ENCODE measurements at regions not wholly inside any gene's neighbourhood (a gene's known extent, or its start where the extent isn't known, plus 50 kb on each side); places are given as distances from the start of the nearest gene placed in this dataset.
A peak's percentile ranks its signal among the peaks of the same experiment; 100 is the strongest.

DNA sequence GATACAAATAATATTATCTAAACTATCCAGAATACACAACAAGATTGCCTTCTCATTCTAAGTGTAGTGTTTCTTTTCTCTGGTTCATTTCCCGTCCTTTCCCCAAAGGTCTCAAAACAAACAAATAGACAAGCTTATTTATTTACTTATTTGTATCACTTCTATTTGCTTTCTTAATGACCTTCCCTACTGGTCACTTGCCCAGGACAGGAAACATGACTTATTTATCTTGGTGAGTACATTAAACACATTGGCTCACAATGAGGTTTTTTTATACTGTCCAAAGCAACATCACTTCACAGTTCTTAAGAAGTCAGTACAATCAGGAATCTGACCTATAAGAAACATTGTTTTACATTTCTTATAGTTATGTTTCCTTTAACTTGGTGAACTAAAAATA is 123.3 kb upstream of the KYNU start:
- DNase-seq (ENCODE audit: low read depth in 1 of 2, low spot score in 1 of 2) (peak in 1 of 2 experiments; percentile 78), ATAC-seq (peak in 1 of 2 experiments; percentile 81; a peak in 3 of 6 replicates), FAIRE-seq (no peak)
- WGBS (ENCODE audit: missing lambda C conversion rate), result 9% methylated on average over 1 of the region's 1 CpG
- TF ChIP-seq EHF (CRISPR knock-in tag; IDR thresholded peaks at IDR 0.05) (no peak), GATA3 (IDR thresholded peaks at IDR 0.05; ENCODE audit: borderline replicate concordance) (peak; percentile 76), FOSL2 (IDR thresholded peaks at IDR 0.05) (no peak), FOSL2 (CRISPR knock-in tag; IDR thresholded peaks at IDR 0.05) (peak; percentile 58)
- TF ChIP-seq, protein P1, sequence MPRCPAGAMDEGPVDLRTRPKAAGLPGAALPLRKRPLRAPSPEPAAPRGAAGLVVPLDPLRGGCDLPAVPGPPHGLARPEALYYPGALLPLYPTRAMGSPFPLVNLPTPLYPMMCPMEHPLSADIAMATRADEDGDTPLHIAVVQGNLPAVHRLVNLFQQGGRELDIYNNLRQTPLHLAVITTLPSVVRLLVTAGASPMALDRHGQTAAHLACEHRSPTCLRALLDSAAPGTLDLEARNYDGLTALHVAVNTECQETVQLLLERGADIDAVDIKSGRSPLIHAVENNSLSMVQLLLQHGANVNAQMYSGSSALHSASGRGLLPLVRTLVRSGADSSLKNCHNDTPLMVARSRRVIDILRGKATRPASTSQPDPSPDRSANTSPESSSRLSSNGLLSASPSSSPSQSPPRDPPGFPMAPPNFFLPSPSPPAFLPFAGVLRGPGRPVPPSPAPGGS (IDR thresholded peaks at IDR 0.05), result 0 out of 3 replicates have a peak, but pooled peaks have one; percentile 26
- TF ChIP-seq, protein P2, sequence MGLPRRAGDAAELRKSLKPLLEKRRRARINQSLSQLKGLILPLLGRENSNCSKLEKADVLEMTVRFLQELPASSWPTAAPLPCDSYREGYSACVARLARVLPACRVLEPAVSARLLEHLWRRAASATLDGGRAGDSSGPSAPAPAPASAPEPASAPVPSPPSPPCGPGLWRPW (IDR thresholded peaks at IDR 0.05), result no peak
- peaks cover 3% of the 10 kb centered on the region; the same call in 1 of the 3 replicates for H3K9me3 ChIP-seq
- peak overlapping the region; percentile 32 for H3K4me2 ChIP-seq
- H3K27ac ChIP-seq, result peak overlapping the region in 1 of 2 experiments; percentile 44; a peak in 2 of 6 replicates
- H3K4me3 ChIP-seq, result no peak overlapping the region
- ChIA-PET CTCF (no interaction called here), POLR2A (no interaction called here)
- peaks cover 65% of the 10 kb centered on the region for H3K4me1 ChIP-seq

DNA sequence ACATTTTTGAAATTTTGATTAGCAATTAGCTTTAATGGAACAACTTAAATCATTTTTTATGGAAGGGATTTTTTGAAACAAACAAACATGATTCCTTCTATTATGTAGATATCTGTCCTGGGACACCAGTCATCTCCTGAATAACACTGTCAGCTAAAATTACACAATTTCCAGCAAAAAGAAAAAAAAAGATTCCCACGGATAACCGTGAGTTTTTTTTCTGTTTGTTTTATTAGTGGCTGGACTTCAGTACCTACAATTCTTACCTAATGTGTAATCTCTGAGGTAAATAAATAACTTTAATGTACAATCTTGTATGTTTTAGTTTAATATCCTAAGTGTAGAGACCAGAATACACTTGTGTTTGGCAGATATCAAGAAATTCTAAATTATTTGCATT is 126.6 kb upstream of the KYNU start:
- H3K4me1 ChIP-seq, result peaks cover 53% of the 10 kb centered on the region
- H3K4me2 ChIP-seq, result peak overlapping the region; percentile 57
- peak in 1 of 2 experiments; percentile 63 for DNase-seq (ENCODE audit: low read depth in 1 of 2, low spot score in 1 of 2)
- H3K27ac ChIP-seq, result peak overlapping the region in 1 of 2 experiments; percentile 46; a peak in 4 of 6 replicates
- under 1% methylated on average over 2 of the region's 2 CpGs for WGBS (ENCODE audit: missing lambda C conversion rate)
- ChIA-PET CTCF (interaction anchor here (2.3 kb wide), 1 partner anchor 68 kb away, joined by 6 read pairs; no protein-coding TSS in a partner anchor), POLR2A (interaction anchor here (1.0 kb wide), 1 partner anchor 124 kb away, joined by 4 read pairs; no protein-coding TSS in a partner anchor)
- ATAC-seq, result peak; percentile 38 to 47; a peak in 5 of 6 replicates
- peaks cover 6% of the 10 kb centered on the region; the same call in 1 of the 3 replicates for H3K9me3 ChIP-seq
- FAIRE-seq, result no peak
- no peak overlapping the region for H3K4me3 ChIP-seq
- TF ChIP-seq EHMT2 (IDR thresholded peaks at IDR 0.05; ENCODE audit: low read depth) (no peak), MAFK (IDR thresholded peaks at IDR 0.05; ENCODE audit: partially characterized antibody) (peak; percentile 83), FOSL2 (IDR thresholded peaks at IDR 0.05) (no peak), FOSL2 (CRISPR knock-in tag; IDR thresholded peaks at IDR 0.05) (peak; percentile 64), CEBPB (IDR thresholded peaks at IDR 0.05) (peak; percentile 55 to 79; a peak in 3 of 4 replicates), JUNB (IDR thresholded peaks at IDR 0.05) (peak; percentile 39; the same call in 1 of the 2 replicates), CHD4 (IDR thresholded peaks at IDR 0.05; ENCODE audit: borderline replicate concordance) (no peak), EP300 (IDR thresholded peaks at IDR 0.05) (peak in 1 of 2 experiments; percentile 16; a peak in 1 of 5 replicates), EHF (CRISPR knock-in tag; IDR thresholded peaks at IDR 0.05) (no peak), SMC3 (IDR thresholded peaks at IDR 0.05) (0 out of 3 replicates have a peak, but pooled peaks have one; percentile 32)

DNA sequence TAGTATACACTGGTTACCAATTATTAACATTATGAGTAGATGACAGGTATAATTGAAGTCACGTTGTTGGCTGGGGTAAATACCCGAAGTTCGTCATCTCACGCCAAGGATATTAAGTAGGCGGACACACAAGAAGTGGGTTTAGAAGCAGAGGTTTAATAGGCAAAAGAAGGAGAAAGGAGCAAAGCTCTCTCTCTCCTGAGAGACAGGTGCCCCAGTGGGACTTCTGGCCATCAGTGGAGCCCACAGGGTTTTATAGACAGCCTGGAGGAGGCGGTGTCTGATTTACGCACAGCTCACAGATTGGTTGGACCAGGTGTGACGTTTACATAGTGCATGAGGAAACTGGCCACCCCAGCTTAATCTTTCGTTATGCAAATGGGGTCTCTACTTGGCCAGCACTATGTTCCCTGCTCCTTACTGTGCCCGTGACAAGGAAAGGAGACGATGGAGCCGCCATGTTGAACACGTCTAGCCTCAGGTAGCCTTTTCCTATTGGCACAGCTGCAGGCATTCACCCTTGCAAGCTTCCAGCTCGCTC is 128.8 kb upstream of the KYNU start:
- POLR2A ChIA-PET, result no interaction called here
- FAIRE-seq (no peak), ATAC-seq (no peak), DNase-seq (ENCODE audit: low read depth in 1 of 2, low spot score in 1 of 2) (no peak)
- Histone ChIP-seq H3K4me2 (no peak overlapping the region), H3K4me1 (peaks cover 34% of the 10 kb centered on the region), H3K27ac (peak overlapping the region in 1 of 2 experiments; percentile 42; a peak in 2 of 6 replicates), H3K9me3 (peaks cover 6% of the 10 kb centered on the region; the same call in 1 of the 3 replicates), H3K4me3 (no peak overlapping the region)
- CTCF ChIA-PET, result no interaction called here
- WGBS (ENCODE audit: missing lambda C conversion rate), result 93% methylated on average over 14 of the region's 14 CpGs
- TF ChIP-seq CBX2 (IDR thresholded peaks at IDR 0.05; ENCODE audit: borderline replicate concordance, low read depth) (no peak), HOXB13 (CRISPR knock-in tag; IDR thresholded peaks at IDR 0.05; ENCODE audit: low read depth) (no peak), TP53 (CRISPR knock-in tag; IDR thresholded peaks at IDR 0.05) (no peak), EHF (CRISPR knock-in tag; IDR thresholded peaks at IDR 0.05) (no peak), FOSL2 (IDR thresholded peaks at IDR 0.05) (no peak), FOSL2 (CRISPR knock-in tag; IDR thresholded peaks at IDR 0.05) (no peak), JUN (IDR thresholded peaks at IDR 0.05) (no peak), ZSCAN20 (CRISPR knock-in tag; IDR thresholded peaks at IDR 0.05) (no peak), EHMT2 (IDR thresholded peaks at IDR 0.05; ENCODE audit: low read depth) (no peak), HEYL (CRISPR knock-in tag; IDR thresholded peaks at IDR 0.05) (no peak), GATA3 (IDR thresholded peaks at IDR 0.05; ENCODE audit: borderline replicate concordance) (no peak), FOXS1 (CRISPR knock-in tag; IDR thresholded peaks at IDR 0.05) (no peak)
- TF ChIP-seq, protein P3, sequence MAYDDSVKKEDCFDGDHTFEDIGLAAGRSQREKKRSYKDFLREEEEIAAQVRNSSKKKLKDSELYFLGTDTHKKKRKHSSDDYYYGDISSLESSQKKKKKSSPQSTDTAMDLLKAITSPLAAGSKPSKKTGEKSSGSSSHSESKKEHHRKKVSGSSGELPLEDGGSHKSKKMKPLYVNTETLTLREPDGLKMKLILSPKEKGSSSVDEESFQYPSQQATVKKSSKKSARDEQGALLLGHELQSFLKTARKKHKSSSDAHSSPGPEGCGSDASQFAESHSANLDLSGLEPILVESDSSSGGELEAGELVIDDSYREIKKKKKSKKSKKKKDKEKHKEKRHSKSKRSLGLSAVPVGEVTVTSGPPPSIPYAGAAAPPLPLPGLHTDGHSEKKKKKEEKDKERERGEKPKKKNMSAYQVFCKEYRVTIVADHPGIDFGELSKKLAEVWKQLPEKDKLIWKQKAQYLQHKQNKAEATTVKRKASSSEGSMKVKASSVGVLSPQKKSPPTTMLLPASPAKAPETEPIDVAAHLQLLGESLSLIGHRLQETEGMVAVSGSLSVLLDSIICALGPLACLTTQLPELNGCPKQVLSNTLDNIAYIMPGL (CRISPR knock-in tag; IDR thresholded peaks at IDR 0.05; ENCODE audit: borderline replicate concordance), result no peak

Measured in A549 (cell line).